Right atrium auricular region (tissue), 2 donors: ENCODE measurements at regions not wholly inside any gene's neighbourhood (a gene's known extent, or its start where the extent isn't known, plus 50 kb on each side); places are given as distances from the start of the nearest gene placed in this dataset.

Experiments
- DNase-seq: peaks from one replicate; pipeline ENCODE4 v3.0.0-alpha.2; 2019; ENCODE audit warnings: low spot score
- H3K27ac ChIP-seq, 2 donors: fragments of 200-600 bp; sonication (generic); 1 replicate in 1 of 2; 2 replicates in 1 of 2; pipeline ENCODE4 v1.5.1; 2016 to 2019
- H3K27me3 ChIP-seq, 2 donors: fragments of 200-600 bp; sonication (generic); one replicate each; pipeline versions ENCODE4 v1.5.1 to v1.6.0; 2017 to 2019
- H3K36me3 ChIP-seq: fragments of 200-600 bp; sonication (generic); one replicate; pipeline ENCODE4 v1.5.1; 2016
- H3K4me1 ChIP-seq, 2 donors: fragments of 200-600 bp; sonication (generic); one replicate each; pipeline versions ENCODE4 v1.5.1 to v1.6.0; 2017 to 2019
- H3K4me3 ChIP-seq, 2 donors: fragments of 200-600 bp; sonication (generic); 1 replicate in 1 of 2; 2 replicates in 1 of 2; pipeline ENCODE4 v1.5.1; 2017 to 2019; ENCODE audit warnings: mild to moderate bottlenecking in 1 of 2, moderate library complexity in 1 of 2
- H3K9me3 ChIP-seq, 2 donors: fragments of 200-600 bp; sonication (generic); one replicate each; pipeline ENCODE4 v1.5.1; 2019
- TF ChIP-seq, protein P1 (sequence below), 2 donors: fragments of 200-600 bp; sonication (generic); IDR thresholded peaks; one replicate each; pipeline ENCODE4 v1.5.1; 2019; ENCODE audit warnings: antibody characterized with exemption in 2 of 2

DNA sequence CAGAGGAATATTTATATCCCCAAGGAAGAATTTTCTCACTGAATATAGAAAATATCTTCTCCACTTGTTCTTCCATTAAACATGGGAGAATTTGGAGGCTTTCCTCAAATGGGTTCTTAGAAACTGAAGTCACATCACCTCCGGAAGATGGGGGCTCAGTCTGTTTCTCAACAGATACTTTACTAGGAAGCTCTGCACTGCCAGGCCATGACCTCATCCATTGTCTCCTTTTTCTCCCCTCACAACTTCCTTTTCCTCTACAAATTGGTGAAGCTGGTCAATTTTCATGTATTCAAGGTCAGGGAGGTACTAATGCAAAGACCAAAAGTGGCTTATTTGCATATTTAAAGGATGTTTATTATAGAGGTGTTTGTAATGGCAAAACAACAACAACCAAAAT, 173.1 kb downstream of the RNF152 start:
- H3K27me3 ChIP-seq, result no peaks in the 10 kb centered on the region
- no peaks in the 10 kb centered on the region for H3K9me3 ChIP-seq
- TF ChIP-seq, protein P1, sequence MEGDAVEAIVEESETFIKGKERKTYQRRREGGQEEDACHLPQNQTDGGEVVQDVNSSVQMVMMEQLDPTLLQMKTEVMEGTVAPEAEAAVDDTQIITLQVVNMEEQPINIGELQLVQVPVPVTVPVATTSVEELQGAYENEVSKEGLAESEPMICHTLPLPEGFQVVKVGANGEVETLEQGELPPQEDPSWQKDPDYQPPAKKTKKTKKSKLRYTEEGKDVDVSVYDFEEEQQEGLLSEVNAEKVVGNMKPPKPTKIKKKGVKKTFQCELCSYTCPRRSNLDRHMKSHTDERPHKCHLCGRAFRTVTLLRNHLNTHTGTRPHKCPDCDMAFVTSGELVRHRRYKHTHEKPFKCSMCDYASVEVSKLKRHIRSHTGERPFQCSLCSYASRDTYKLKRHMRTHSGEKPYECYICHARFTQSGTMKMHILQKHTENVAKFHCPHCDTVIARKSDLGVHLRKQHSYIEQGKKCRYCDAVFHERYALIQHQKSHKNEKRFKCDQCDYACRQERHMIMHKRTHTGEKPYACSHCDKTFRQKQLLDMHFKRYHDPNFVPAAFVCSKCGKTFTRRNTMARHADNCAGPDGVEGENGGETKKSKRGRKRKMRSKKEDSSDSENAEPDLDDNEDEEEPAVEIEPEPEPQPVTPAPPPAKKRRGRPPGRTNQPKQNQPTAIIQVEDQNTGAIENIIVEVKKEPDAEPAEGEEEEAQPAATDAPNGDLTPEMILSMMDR (IDR thresholded peaks at IDR 0.05), result no peak
- H3K36me3 ChIP-seq, result no peaks in the 10 kb centered on the region
- DNase-seq, result no peak
- H3K4me1 ChIP-seq, result no peaks in the 10 kb centered on the region
- H3K4me3 ChIP-seq, result no peak overlapping the region
- no peak overlapping the region for H3K27ac ChIP-seq

- Histone ChIP-seq H3K4me3 (no peak overlapping the region), H3K9me3 (no peaks in the 10 kb centered on the region), H3K4me1 (no peaks in the 10 kb centered on the region), H3K27me3 (no peaks in the 10 kb centered on the region), H3K36me3 (no peaks in the 10 kb centered on the region), H3K27ac (no peak overlapping the region)
- TF ChIP-seq, protein P1 (IDR thresholded peaks at IDR 0.05), result no peak
- DNase-seq, result no peak
Observed at GRCh38 chr18:61718944-61719343, 173.9 kb downstream of the RNF152 start.

GRCh38 chr18:61714421-61714820, 178.4 kb downstream of the RNF152 start:
- TF ChIP-seq, protein P1 (IDR thresholded peaks at IDR 0.05), result no peak
- no peaks in the 10 kb centered on the region for H3K27me3 ChIP-seq
- H3K9me3 ChIP-seq, result no peaks in the 10 kb centered on the region
- H3K4me3 ChIP-seq, result no peak overlapping the region
- no peak overlapping the region for H3K27ac ChIP-seq
- DNase-seq, result no peak
- H3K4me1 ChIP-seq, result no peaks in the 10 kb centered on the region
- no peaks in the 10 kb centered on the region for H3K36me3 ChIP-seq

DNA sequence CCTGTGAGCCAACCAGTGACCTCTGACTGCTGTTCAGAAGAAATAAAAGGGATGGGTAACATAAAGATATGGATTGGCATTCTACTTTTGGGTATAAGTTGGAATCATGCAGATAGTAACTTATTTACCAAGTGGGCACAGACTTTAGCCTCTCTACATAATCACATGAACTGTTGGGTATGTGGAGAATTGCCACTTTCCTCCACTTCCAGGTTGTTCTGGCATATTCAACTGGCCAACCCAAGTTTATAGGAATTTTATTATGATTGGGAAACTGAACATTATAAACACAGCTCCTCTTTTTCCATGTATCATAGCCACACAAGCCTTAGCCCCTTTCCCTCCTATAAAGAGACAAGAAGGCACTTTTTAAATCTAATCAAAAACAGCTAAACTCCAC, 179.3 kb downstream of the RNF152 start:
- H3K27me3 ChIP-seq, result no peaks in the 10 kb centered on the region
- no peaks in the 10 kb centered on the region for H3K9me3 ChIP-seq
- TF ChIP-seq, protein P1 (IDR thresholded peaks at IDR 0.05), result no peak
- H3K36me3 ChIP-seq, result no peaks in the 10 kb centered on the region
- H3K4me3 ChIP-seq, result no peak overlapping the region
- no peak overlapping the region for H3K27ac ChIP-seq
- no peak for DNase-seq
- H3K4me1 ChIP-seq, result no peaks in the 10 kb centered on the region

DNA sequence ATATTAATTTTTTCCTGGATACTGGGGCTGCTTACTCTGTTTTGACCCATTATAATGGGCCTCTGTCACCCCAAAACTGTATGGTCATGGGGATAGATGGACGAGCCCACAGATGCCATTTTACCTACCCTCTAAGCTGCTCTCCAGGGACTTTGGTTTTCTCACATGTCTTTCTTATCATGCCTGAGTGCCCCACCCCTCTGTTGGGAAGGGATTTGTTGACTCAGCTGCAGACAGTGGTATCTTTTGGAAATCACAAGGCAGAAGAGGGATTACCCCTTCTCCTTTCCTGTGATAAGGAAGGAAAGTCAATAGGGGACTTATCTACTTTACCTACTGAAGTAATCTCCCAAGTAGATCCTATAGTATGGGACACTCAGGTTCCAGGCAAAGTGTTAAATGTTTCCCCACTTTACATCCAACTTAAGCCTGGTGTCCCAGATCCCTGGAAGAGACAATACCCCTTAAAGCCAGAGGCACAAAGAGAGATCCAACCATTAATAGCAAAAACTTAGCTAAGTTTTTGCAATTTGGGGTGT, 182.7 kb downstream of the RNF152 start:
- no peak for DNase-seq
- H3K9me3 ChIP-seq, result no peaks in the 10 kb centered on the region

More for the DNA sequence above, 182.7 kb downstream of the RNF152 start:
- Histone ChIP-seq H3K27me3 (no peaks in the 10 kb centered on the region), H3K4me3 (no peak overlapping the region), H3K27ac (no peak overlapping the region), H3K36me3 (no peaks in the 10 kb centered on the region), H3K4me1 (no peaks in the 10 kb centered on the region)
- TF ChIP-seq, protein P1 (IDR thresholded peaks at IDR 0.05), result no peak
